K562 (cell line): ENCODE measurements at regions not wholly inside any gene's neighbourhood (a gene's known extent, or its start where the extent isn't known, plus 50 kb on each side); places are given as distances from the start of the nearest gene placed in this dataset.

ENCODE experiments used
- DMBX1 ChIP-seq: fragments of 250-450 bp; sonication (Bioruptor Pico); IDR thresholded peaks from 2 replicates; pipeline ENCODE4 v1.8.0; 2022; ENCODE audit warnings: inconsistent platforms, mild to moderate bottlenecking, moderate library complexity, borderline replicate concordance
- MEF2D ChIP-seq: conservative IDR thresholded peaks from 2 replicates; pipeline ENCODE4 v1.6.1; 2016; ENCODE audit warnings: low read depth, missing genetic modification characterization, missing compliant biosample characterization
- TF ChIP-seq, protein P1 (sequence below), 3 experiments: IDR thresholded peaks in 2 of 3; conservative IDR thresholded peaks in 1 of 3; 2 replicates each; pipeline ENCODE4 v1.5.1; 2011 to 2012; ENCODE audit warnings: low read length in 3 of 3, mild to moderate bottlenecking in 3 of 3, control low read depth in 2 of 3, improper control_type of control experiment in 1 of 3, inconsistent platforms in 1 of 3, low read depth in 1 of 3, mixed read lengths in 1 of 3, moderate library complexity in 1 of 3; ENCODE audit not compliant: insufficient read depth in 2 of 3

DNA sequence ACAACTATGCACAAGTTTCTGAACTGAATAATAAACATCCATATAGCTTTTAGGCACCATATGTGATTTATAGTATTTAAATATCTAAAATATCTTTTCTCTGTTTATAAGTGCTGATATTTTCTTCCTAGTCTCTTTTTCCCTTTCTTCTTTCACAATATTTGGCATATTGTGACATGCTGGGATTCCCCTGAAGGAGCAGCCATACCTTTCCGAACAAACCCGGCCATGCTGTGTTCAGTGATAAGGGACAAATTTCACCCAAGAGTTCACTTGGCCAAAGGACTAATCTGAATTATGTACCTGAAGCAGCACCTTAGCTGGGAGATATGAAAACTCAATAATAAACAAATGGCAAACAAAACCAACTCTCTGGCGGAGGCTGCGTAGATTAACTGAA, 250.8 kb downstream of the RDH14 start:
- TF ChIP-seq, protein P1, sequence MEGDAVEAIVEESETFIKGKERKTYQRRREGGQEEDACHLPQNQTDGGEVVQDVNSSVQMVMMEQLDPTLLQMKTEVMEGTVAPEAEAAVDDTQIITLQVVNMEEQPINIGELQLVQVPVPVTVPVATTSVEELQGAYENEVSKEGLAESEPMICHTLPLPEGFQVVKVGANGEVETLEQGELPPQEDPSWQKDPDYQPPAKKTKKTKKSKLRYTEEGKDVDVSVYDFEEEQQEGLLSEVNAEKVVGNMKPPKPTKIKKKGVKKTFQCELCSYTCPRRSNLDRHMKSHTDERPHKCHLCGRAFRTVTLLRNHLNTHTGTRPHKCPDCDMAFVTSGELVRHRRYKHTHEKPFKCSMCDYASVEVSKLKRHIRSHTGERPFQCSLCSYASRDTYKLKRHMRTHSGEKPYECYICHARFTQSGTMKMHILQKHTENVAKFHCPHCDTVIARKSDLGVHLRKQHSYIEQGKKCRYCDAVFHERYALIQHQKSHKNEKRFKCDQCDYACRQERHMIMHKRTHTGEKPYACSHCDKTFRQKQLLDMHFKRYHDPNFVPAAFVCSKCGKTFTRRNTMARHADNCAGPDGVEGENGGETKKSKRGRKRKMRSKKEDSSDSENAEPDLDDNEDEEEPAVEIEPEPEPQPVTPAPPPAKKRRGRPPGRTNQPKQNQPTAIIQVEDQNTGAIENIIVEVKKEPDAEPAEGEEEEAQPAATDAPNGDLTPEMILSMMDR (IDR thresholded peaks at IDR 0.05 in 2 of 3, conservative IDR thresholded peaks at IDR 0.05 in 1 of 3; ENCODE audit: insufficient read depth in 2 of 3, low read depth in 1 of 3, low read length in 3 of 3): no peak
- no peak for TF ChIP-seq MEF2D (tag)
- TF ChIP-seq DMBX1 (CRISPR knock-in tag): no peak
